ENCODE measurements at regions not wholly inside any gene's neighbourhood (a gene's known extent, or its start where the extent isn't known, plus 50 kb on each side); places are given as distances from the start of the nearest gene placed in this dataset.

DNA sequence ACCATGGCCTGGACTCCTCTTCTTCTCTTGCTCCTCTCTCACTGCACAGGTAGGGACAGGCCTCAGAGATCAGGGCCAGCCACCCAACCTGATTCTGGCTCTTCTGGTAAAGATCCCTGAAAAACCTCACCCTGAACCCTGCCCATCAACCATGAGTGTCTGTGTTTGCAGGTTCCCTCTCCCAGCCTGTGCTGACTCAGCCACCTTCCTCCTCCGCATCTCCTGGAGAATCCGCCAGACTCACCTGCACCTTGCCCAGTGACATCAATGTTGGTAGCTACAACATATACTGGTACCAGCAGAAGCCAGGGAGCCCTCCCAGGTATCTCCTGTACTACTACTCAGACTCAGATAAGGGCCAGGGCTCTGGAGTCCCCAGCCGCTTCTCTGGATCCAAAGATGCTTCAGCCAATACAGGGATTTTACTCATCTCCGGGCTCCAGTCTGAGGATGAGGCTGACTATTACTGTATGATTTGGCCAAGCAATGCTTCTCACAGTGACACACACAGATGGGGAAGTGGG, 80.9 kb downstream of the ZNF280B start:
- H3K27me3 ChIP-seq (ENCODE audit: insufficient read depth, low read depth, severe bottlenecking), result no peaks in the 10 kb centered on the region
- H3K9me3 ChIP-seq (ENCODE audit: severe bottlenecking), result no peaks in the 10 kb centered on the region
- H3K27ac ChIP-seq, result no peak overlapping the region
- no peaks in the 10 kb centered on the region for H3K36me3 ChIP-seq
- TF ChIP-seq, protein P1, sequence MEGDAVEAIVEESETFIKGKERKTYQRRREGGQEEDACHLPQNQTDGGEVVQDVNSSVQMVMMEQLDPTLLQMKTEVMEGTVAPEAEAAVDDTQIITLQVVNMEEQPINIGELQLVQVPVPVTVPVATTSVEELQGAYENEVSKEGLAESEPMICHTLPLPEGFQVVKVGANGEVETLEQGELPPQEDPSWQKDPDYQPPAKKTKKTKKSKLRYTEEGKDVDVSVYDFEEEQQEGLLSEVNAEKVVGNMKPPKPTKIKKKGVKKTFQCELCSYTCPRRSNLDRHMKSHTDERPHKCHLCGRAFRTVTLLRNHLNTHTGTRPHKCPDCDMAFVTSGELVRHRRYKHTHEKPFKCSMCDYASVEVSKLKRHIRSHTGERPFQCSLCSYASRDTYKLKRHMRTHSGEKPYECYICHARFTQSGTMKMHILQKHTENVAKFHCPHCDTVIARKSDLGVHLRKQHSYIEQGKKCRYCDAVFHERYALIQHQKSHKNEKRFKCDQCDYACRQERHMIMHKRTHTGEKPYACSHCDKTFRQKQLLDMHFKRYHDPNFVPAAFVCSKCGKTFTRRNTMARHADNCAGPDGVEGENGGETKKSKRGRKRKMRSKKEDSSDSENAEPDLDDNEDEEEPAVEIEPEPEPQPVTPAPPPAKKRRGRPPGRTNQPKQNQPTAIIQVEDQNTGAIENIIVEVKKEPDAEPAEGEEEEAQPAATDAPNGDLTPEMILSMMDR (IDR thresholded peaks at IDR 0.05; ENCODE audit: low read depth, low read length), result no peak
- DNase-seq, result no peak
- H3K4me3 ChIP-seq (ENCODE audit: low read depth, low read length), result no peak overlapping the region

DNA sequence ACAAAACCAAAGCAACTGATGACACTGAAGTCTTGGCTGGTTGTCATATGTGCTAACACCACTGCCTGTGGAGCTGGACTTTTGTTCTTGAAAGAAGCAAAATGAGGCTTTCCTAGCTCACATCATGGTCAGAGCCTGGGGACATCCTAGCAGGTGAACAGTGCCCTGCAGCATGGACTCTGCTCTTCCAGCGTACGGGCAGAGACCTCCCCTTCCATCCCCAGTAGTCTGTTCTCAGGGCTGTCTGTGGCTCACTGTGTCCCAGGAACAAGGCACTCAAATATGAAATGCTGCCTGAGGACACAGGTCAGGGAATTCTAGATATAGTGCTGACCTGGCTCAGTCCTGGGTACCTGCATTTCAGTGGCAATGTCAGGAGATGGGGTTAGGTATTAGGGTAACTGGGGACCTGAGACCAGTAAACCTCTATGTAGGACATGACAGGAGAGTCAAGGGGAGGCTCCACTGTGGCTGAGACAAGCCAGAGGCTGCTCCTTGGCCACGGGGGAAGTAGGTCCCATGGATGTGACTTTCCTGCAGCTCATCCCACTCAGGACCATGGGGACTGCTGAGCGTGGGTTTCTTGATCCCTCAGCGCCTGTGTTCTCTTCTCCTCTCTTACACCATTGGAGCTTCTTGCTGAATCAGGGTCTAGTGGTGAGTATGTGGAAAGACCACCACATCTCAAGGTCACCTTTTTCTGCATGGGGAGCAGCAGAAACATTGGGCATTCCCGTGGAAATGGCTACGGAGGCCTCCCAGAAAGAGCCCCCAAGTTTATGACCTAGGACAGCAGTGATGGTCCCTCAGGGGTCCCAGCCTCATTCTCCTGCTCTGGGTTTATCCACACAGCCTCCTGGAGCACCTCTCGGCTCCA, 80.1 kb downstream of the ZNF280B start:
- Histone ChIP-seq H3K27ac (no peak overlapping the region), H3K4me3 (ENCODE audit: low read depth, low read length) (no peak overlapping the region), H3K27me3 (ENCODE audit: insufficient read depth, low read depth, severe bottlenecking) (peaks cover 3% of the 10 kb centered on the region), H3K36me3 (no peaks in the 10 kb centered on the region), H3K9me3 (ENCODE audit: severe bottlenecking) (no peaks in the 10 kb centered on the region)
- no peak for DNase-seq
- TF ChIP-seq, protein P1 (IDR thresholded peaks at IDR 0.05; ENCODE audit: low read depth, low read length), result no peak

DNA sequence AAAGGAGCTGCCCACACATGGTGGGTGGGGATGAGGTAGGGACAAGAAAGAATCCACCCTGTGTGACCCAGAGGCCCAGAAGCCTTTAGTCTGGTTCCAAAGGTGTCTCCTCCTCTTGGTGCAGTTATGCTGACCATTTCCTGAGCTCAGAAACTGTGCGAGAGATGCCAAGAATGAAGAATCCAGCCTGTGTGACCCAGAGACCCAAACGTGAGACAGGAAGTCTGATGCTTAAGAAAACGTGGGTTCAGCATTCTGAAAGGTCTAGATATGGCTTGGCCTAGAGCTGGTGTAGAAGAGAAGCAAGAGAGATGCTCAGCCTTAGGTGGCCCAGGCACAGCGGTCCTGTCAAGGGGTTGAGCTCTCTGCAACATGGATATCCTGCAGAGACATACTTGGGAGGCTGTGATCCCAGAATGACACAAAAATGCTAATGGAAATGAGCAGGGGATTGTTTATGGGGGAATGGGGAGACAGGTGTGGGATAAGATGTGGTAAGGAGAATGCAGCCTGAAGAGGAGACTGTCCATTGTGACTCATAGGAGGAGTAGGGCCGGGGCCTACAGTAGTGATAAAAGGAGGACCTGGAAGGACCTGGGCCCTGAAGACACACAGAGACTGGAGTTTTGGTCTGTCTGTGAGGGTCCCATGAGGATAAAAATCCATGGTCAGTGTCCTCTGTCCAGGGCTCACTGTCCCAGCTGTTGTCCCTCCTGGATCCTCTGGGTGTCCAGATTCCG, 79.0 kb downstream of the ZNF280B start:
- H3K36me3 ChIP-seq, result no peaks in the 10 kb centered on the region
- H3K27ac ChIP-seq, result no peak overlapping the region
- H3K4me3 ChIP-seq (ENCODE audit: low read depth, low read length), result no peak overlapping the region
- H3K27me3 ChIP-seq (ENCODE audit: insufficient read depth, low read depth, severe bottlenecking), result peaks cover 3% of the 10 kb centered on the region
- DNase-seq, result no peak
- TF ChIP-seq, protein P1 (IDR thresholded peaks at IDR 0.05; ENCODE audit: low read depth, low read length), result no peak
- H3K9me3 ChIP-seq (ENCODE audit: severe bottlenecking), result peaks cover 5% of the 10 kb centered on the region

DNA sequence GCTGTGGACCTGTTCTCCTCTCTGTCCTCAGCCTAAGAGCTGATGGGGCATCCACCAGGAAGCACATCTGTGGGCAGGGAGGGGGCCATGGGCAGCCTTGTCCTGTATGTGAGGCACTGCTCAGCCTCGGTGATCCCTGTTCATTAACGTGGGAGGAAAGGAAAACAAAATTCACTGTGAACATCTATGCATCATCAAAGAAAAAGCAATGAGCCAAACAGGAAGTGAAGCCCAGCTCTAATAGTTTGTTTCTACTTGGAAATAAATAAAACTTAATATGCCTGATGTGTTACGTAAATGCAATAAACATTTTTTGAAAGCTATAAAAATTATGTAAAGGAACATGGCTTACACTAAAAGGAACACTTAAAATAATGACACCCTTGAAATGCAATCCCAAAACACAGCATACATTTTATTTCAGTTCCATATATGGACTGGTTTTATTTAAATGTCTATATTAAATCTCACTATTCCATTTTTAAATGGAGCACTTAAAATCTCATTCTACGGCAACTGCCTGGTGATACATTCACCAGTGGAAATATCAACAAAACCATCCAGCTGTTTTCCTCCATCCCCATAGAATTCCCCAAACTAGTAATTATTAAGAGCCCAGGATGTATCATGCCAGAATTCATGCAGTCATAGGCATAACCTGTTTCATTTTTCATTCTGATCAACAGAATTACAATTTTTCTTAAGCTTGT, 78.3 kb downstream of the ZNF280B start:
- TF ChIP-seq, protein P1 (IDR thresholded peaks at IDR 0.05; ENCODE audit: low read depth, low read length), result no peak

DNA sequence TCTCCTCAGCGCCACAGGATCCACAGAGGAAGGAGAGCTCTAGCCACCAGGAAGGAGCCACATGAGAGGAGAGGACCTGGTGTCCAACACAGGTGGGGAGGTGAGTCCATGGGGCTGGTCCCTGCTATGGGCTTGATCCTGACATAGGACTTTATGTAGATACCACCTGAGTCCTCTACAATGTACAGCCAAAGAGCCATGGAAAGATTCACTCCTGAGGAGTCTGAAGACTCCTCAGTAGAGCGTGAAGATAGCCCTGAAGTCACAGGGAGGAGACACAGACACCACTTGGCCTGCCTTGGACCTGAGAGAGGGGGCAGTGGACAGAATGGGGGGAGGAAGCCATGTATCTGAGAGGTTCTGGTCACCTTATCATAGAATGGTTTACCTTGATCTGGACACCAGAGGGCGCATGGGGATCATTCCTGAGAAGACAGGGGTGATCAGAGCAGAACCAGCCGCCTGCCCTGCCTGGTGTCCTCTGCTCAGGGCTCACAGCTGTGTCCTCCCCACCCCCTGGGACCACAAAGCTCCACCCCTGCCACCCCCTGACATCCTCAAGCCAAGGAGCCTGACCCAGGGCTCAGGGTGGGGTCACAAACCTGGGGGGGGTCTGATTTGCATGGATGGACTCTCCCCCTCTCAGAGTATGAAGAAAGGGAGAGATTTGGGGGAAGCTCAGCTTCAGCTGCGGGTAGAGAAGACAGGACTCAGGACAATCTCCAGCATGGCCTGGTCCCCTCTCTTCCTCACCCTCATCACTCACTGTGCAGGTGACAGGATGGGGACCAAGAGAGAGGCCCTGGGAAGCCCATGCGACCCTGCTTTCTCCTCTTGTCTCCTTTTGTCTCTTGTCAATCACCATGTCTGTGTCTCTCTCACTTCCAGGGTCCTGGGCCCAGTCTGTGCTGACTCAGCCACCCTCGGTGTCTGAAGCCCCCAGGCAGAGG, 77.0 kb downstream of the ZNF280B start:
- Histone ChIP-seq H3K4me3 (ENCODE audit: low read depth, low read length) (no peak overlapping the region), H3K27me3 (ENCODE audit: insufficient read depth, low read depth, severe bottlenecking) (peaks cover 6% of the 10 kb centered on the region), H3K9me3 (ENCODE audit: severe bottlenecking) (peaks cover 5% of the 10 kb centered on the region), H3K36me3 (no peaks in the 10 kb centered on the region), H3K27ac (no peak overlapping the region)
- TF ChIP-seq, protein P1 (IDR thresholded peaks at IDR 0.05; ENCODE audit: low read depth, low read length), result peak; percentile 84
- DNase-seq, result peak; percentile 84

More for the DNA sequence above, 78.3 kb downstream of the ZNF280B start:
- H3K27me3 ChIP-seq (ENCODE audit: insufficient read depth, low read depth, severe bottlenecking), result peaks cover 6% of the 10 kb centered on the region
- H3K4me3 ChIP-seq (ENCODE audit: low read depth, low read length), result no peak overlapping the region
- H3K27ac ChIP-seq, result no peak overlapping the region
- H3K9me3 ChIP-seq (ENCODE audit: severe bottlenecking), result peaks cover 5% of the 10 kb centered on the region
- DNase-seq, result no peak
- H3K36me3 ChIP-seq, result no peaks in the 10 kb centered on the region

Data from WERI-Rb-1 (cell line).